GM12873 (cell line): ENCODE measurements at regions not wholly inside any gene's neighbourhood (a gene's known extent, or its start where the extent isn't known, plus 50 kb on each side); places are given as distances from the start of the nearest gene placed in this dataset.

Experiments used
- CTCF ChIP-seq: IDR thresholded peaks from 2 replicates; pipeline ENCODE4 v1.5.1; 2012; ENCODE audit warnings: low read depth, mild to moderate bottlenecking, moderate library complexity, low read length, control low read depth; ENCODE audit not compliant: insufficient read depth; ENCODE audit errors: missing control alignments

DNA sequence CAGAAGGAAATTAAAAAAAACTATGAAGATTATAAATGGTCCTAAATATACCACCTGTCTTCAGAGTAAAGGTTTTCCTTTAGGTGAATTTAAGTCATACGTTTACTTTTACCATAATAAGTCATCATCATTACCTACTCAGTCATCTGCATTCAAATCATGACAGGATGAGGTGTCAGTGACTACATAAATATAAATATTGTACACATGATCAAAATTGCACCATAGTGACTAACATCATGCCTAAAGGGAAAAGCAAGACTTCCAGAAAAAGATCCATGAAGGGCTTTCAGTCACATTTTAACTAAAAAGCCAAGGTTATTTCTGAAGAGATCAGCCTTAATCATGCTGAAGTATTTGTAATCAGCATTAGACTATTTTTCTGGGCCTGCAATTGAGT, 759.9 kb upstream of the FLRT2 start:
- no peak for TF ChIP-seq CTCF

DNA sequence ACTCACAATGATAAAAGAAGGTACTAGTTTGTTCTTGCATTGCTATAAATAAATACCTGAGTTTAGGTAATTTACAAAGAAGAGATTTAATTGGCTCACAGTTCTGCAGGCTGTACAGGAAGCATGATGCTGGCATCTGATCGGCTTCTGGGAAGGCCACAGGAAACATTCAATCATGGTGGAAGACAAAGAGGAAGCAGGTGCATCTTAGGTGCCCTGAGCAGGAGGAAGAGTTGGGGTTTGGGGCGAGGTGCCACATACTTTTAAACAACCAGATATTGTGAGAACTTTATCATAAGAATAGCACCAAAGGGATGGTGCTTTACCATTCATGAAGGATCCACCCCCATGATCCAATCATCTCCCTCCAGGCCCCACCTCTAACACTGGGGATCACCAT, 752.6 kb upstream of the FLRT2 start:
- no peak for TF ChIP-seq CTCF

DNA sequence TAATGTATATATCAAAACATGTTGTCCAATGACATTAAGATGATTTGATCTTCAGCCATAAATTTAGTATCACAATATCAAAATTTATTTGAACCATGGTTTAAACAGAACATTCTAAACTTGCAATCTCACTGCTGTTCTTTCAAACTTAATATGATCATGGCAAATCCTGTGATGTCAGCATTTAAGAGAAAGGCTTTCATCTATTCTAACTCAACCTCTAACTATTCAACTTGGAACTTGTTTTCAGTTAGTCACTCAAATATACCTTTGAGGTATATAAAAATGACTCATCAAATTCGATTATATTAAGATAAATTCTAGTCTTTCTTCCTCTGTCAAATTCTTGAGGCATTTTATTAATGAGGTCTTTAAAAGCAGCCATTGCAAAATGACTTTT, 747.0 kb upstream of the FLRT2 start:
- no peak for TF ChIP-seq CTCF

- TF ChIP-seq CTCF: no peak
Observed at GRCh38 chr14:84783511-84783910, 746.4 kb upstream of the FLRT2 start.

DNA sequence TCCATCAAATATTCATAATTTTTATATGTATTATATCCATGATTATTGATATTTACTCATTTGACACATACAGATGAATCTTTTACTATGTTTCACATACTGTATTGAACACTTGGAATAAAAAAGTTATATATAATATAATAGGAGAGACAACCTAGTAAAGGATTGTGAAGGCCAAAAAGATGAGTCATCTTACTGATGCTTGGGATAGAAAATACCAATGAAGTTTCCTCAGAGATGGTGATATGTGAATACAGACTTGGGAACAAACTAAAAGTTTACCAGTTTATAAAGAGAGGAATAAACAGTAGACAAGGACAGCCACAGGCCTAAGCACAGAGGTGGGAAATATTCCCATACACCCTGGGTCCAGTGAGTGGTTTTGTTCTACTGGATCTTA, 743.9 kb upstream of the FLRT2 start:
- TF ChIP-seq CTCF: no peak

GRCh38 chr14:84789012-84789411, 740.9 kb upstream of the FLRT2 start:
- no peak for TF ChIP-seq CTCF

GRCh38 chr14:84792722-84793410, 737.1 kb upstream of the FLRT2 start:
- TF ChIP-seq CTCF: no peak

- no peak for TF ChIP-seq CTCF
Observed at GRCh38 chr14:84797326-84797725, 732.6 kb upstream of the FLRT2 start.
